ENCODE measurements at regions not wholly inside any gene's neighbourhood (a gene's known extent, or its start where the extent isn't known, plus 50 kb on each side); places are given as distances from the start of the nearest gene placed in this dataset.

DNA sequence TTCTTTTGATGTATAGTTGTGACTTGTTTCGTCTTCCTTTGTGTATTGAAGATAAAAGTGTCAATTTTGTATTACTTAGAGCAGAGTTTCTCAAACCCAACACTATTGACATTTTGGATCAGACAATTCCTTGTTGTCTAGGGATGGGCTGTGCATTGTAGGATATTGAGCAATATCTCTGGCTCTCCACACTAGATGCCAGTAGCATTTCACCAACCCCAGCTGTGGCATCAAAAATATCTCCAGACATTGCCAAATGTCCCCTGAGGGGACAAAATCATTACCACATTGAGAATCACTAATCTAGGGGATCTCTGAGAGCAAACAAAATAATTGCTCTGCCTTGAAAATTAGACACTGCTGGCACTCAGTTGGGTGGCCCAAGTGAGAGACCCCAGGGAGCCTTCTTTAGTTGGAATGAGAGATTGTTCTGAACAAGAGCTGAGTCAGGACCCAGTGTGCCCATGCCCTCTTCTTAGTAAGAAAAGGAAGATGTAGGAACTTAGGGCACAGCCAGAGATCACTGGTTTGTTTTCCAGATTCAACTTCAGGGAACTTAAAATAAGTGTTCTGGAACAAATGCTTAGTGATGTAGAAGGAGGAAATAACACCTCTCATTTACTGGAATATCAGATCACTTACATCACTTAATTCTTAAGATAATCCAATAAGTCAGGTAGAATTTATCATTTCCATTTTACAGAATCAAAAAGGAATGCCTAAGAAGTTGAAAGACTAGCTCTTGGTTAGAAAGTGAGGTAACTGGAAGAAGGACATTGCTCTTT is 466.6 kb upstream of the TNP1 start:
- no peak for TF ChIP-seq EZH2 (IDR thresholded peaks at IDR 0.05; ENCODE audit: low read length)
- TF ChIP-seq CTCF (optimal IDR thresholded peaks at IDR 0.05 in 1 of 3, IDR thresholded peaks at IDR 0.05 in 1 of 3, conservative IDR thresholded peaks at IDR 0.05 in 1 of 3; ENCODE audit: extremely low read depth in 1 of 3, insufficient read depth in 2 of 3, low read length in 3 of 3) = peak in 1 of 3 experiments; percentile 9

Data from keratinocyte (primary cell).